IMR-90 (cell line): ENCODE measurements at regions not wholly inside any gene's neighbourhood (a gene's known extent, or its start where the extent isn't known, plus 50 kb on each side); places are given as distances from the start of the nearest gene placed in this dataset.

ENCODE experiments used
- ATAC-seq: fragments of 200-7000 bp; cut with Tn5 transposase; 2 replicates; pipeline ENCODE4 v1.9.1; 2020; ENCODE audit warnings: low read depth, mild to moderate bottlenecking, moderate library complexity
- BruUV-seq: library from RNA; stranded (reverse); fragments of 400-500 nt; replicated peaks from 2 replicates; lab custom pipeline; 2021; lab: Mats Ljungman, UMichigan
- CTCF ChIA-PET: fragments of 300-600 bp; formaldehyde crosslinking; extraction: SDS; loops from one replicate; lab custom pipeline; 2021; ENCODE audit warnings: antibody characterized with exemption; lab: Yijun Ruan, JAX
- POLR2A ChIA-PET: fragments of 300-600 bp; sonication (Branson Sonifier 250); formaldehyde crosslinking; loops from one replicate; lab custom pipeline; 2022; ENCODE audit warnings: antibody characterized with exemption; ENCODE audit not compliant: unreplicated experiment; lab: Charles Lee
- DNase-seq: peaks from one replicate; pipeline ENCODE4 v3.0.0; 2013
- H2AFZ ChIP-seq: replicated peaks from 2 replicates; pipeline ENCODE3; 2013; ENCODE audit warnings: low read length, mild to moderate bottlenecking; ENCODE audit not compliant: poor library complexity
- H2AK5ac ChIP-seq: 2 replicates; pipeline ENCODE4 v1.6.1; 2013; ENCODE audit warnings: low read depth, low read length, inconsistent platforms
- H2AK9ac ChIP-seq: replicated peaks from 2 replicates; pipeline ENCODE3; 2013; ENCODE audit warnings: mild to moderate bottlenecking, low read depth, low read length, moderate library complexity; ENCODE audit not compliant: poor library complexity
- H2BK120ac ChIP-seq: 2 replicates; pipeline ENCODE4 v1.6.1; 2013; ENCODE audit warnings: low read depth, low read length, inconsistent platforms
- H2BK15ac ChIP-seq: 3 replicates; pipeline ENCODE4 v1.6.1; 2013; ENCODE audit warnings: low read depth, low read length, inconsistent platforms
- H2BK20ac ChIP-seq: 2 replicates; pipeline ENCODE4 v1.6.1; 2013; ENCODE audit warnings: low read depth, mild to moderate bottlenecking, inconsistent platforms, low read length, moderate library complexity
- H2BK5ac ChIP-seq: 2 replicates; pipeline ENCODE4 v1.6.1; 2013; ENCODE audit warnings: mild to moderate bottlenecking, low read depth, low read length, inconsistent platforms; ENCODE audit not compliant: poor library complexity, severe bottlenecking
- H3K14ac ChIP-seq: replicated peaks from 2 replicates; pipeline ENCODE4 v1.6.1; 2013; ENCODE audit warnings: low read depth, low read length, inconsistent platforms
- H3K18ac ChIP-seq: 2 replicates; pipeline ENCODE4 v1.6.1; 2013; ENCODE audit warnings: low read depth, low read length, control low read depth
- H3K23ac ChIP-seq: 2 replicates; pipeline ENCODE4 v1.6.1; 2013; ENCODE audit warnings: low read depth, low read length, inconsistent platforms
- H3K27ac ChIP-seq: 2 replicates; pipeline ENCODE4 v1.5.1; 2013; ENCODE audit warnings: mild to moderate bottlenecking, control low read depth, low read length; ENCODE audit not compliant: insufficient read depth
- H3K27me3 ChIP-seq: 2 replicates; pipeline ENCODE4 v1.6.1; 2013; ENCODE audit warnings: low read length; ENCODE audit not compliant: control insufficient read depth, insufficient read depth
- H3K36me3 ChIP-seq: 2 replicates; pipeline ENCODE4 v1.6.1; 2013; ENCODE audit warnings: low read length, mixed read lengths; ENCODE audit not compliant: control insufficient read depth, insufficient read depth
- H3K4ac ChIP-seq: 2 replicates; pipeline ENCODE4 v1.6.1; 2013; ENCODE audit warnings: low read depth, low read length, inconsistent platforms
- H3K4me1 ChIP-seq: 2 replicates; pipeline ENCODE4 v1.6.1; 2013; ENCODE audit warnings: low read length, mixed read lengths; ENCODE audit not compliant: control insufficient read depth, insufficient read depth
- H3K4me2 ChIP-seq: 2 replicates; pipeline ENCODE4 v1.6.1; 2013; ENCODE audit warnings: low read depth, mild to moderate bottlenecking, control low read depth, low read length, moderate library complexity
- H3K4me3 ChIP-seq: 2 replicates; pipeline ENCODE4 v1.5.1; 2013; ENCODE audit warnings: low read depth, mild to moderate bottlenecking, control low read depth, low read length, moderate library complexity; ENCODE audit not compliant: insufficient read depth
- H3K56ac ChIP-seq: 2 replicates; pipeline ENCODE4 v1.6.1; 2013; ENCODE audit warnings: low read length, inconsistent platforms; ENCODE audit not compliant: insufficient read depth; ENCODE audit errors: extremely low read depth
- H3K79me1 ChIP-seq, 2 experiments: 2 replicates each; pipeline ENCODE4 v1.6.1; 2013; ENCODE audit warnings: low read length in 2 of 2, inconsistent platforms in 1 of 2, low read depth in 1 of 2
- H3K9ac ChIP-seq: 2 replicates; pipeline ENCODE4 v1.6.1; 2013; ENCODE audit warnings: low read depth, low read length, control low read depth
- H3K9me1 ChIP-seq: 2 replicates; pipeline ENCODE4 v1.6.1; 2013; ENCODE audit warnings: low read length, inconsistent platforms; ENCODE audit not compliant: insufficient read depth
- H3K9me3 ChIP-seq: 2 replicates; pipeline ENCODE4 v1.6.1; 2013; ENCODE audit warnings: low read length; ENCODE audit not compliant: control insufficient read depth, insufficient read depth
- H4K20me1 ChIP-seq: 2 replicates; pipeline ENCODE4 v1.6.1; 2013; ENCODE audit warnings: low read length, inconsistent platforms; ENCODE audit not compliant: insufficient read depth
- H4K5ac ChIP-seq: 2 replicates; pipeline ENCODE4 v1.6.1; 2013; ENCODE audit warnings: mild to moderate bottlenecking, low read depth, low read length, control low read depth
- H4K8ac ChIP-seq, 2 experiments: 2 replicates each; pipeline ENCODE4 v1.6.1; 2013; ENCODE audit warnings: low read depth in 2 of 2, low read length in 2 of 2, control low read depth in 1 of 2, inconsistent platforms in 1 of 2
- H4K91ac ChIP-seq: 2 replicates; pipeline ENCODE4 v1.6.1; 2013; ENCODE audit warnings: low read depth, low read length, inconsistent platforms; ENCODE audit not compliant: insufficient read depth
- CHD1 ChIP-seq: IDR thresholded peaks from 2 replicates; pipeline ENCODE4 v1.6.1; 2012; ENCODE audit warnings: low read depth, low read length, improper control_type of control experiment
- MXI1 ChIP-seq: IDR thresholded peaks from 2 replicates; pipeline ENCODE4 v1.6.1; 2012; ENCODE audit warnings: low read depth, mild to moderate bottlenecking, low read length, moderate library complexity, borderline replicate concordance
- NFE2L2 ChIP-seq: fragments of 150-350 bp; IDR thresholded peaks from 2 replicates; pipeline ENCODE4 v1.6.1; 2016; ENCODE audit warnings: low read depth, mild to moderate bottlenecking, low read length
- RCOR1 ChIP-seq: IDR thresholded peaks from 2 replicates; pipeline ENCODE4 v1.6.1; 2012; ENCODE audit warnings: mild to moderate bottlenecking, low read length, improper control_type of control experiment; ENCODE audit not compliant: insufficient replicate concordance
- RFX5 ChIP-seq: IDR thresholded peaks from 2 replicates; pipeline ENCODE4 v1.8.0; 2012; ENCODE audit warnings: low read depth, mild to moderate bottlenecking, low read length, moderate library complexity
- WGBS, 2 experiments: methylation state at CpG; one replicate each; pipeline versions ENCODE4 v1.1.5 to v1.1.7; 2013; ENCODE audit warnings: missing lambda C conversion rate in 2 of 2; ENCODE audit not compliant: insufficient read length in 1 of 2; ENCODE audit errors: extremely low coverage in 2 of 2; 5-methylcytosine and 5-hydroxymethylcytosine counted together
- dilution Hi-C: fragments of 300-500 bp; cut with HindIII; formaldehyde crosslinking; loops from one replicate; pipeline ENCODE4 v1.14.3; 2018; ENCODE audit warnings: low sequenced_read_pairs; ENCODE audit not compliant: unreplicated experiment
- in situ Hi-C: fragments of 300-500 bp; cut with MboI; formaldehyde crosslinking; loops from 3 replicates; pipeline ENCODE4 v1.14.3; 2019; ENCODE audit warnings: low sequenced_read_pairs, inconsistent platforms, mixed read lengths
- intact Hi-C: fragments of 100-400 bp; cut with micrococcal nuclease; formaldehyde crosslinking; loops from 2 replicates; pipeline ENCODE4 v1.10.0; 2022
- TF ChIP-seq, protein P1 (sequence below): fragments of 150-350 bp; IDR thresholded peaks from 2 replicates; pipeline ENCODE4 v1.6.1; 2017; ENCODE audit warnings: mild to moderate bottlenecking, antibody characterized with exemption, low read length, low read depth
- TF ChIP-seq, protein P2 (sequence below): fragments of 150-350 bp; IDR thresholded peaks from 2 replicates; pipeline ENCODE4 v1.6.1; 2016; ENCODE audit warnings: low read depth, mild to moderate bottlenecking, low read length, moderate library complexity, borderline replicate concordance
- TF ChIP-seq, protein P3 (sequence below): conservative IDR thresholded peaks from 2 replicates; pipeline ENCODE4 v1.5.1; 2012; ENCODE audit warnings: mild to moderate bottlenecking, low read depth, low read length, improper control_type of control experiment

DNA sequence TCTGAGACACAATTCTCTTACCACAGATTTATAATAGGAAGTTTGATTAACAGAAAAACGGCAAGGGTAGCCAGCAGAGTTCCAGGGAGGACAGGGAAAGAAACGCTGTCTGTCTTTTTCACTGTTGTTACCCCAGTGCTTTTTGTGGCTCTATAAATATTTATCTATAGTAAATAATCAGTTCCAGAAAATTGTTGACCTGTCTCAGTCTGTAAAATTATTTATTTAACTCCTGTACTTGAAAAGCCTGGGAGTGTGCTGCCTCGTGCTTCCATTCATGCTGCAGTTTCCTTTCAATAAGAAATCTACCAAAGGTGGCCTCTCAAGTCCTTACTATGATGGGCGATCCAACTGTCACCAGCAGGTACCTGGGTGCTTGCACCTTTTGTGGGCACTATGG lies 102.9 kb downstream of the ETAA1 start:
- H4K5ac ChIP-seq, result peak overlapping the region; percentile 83; the same call in 1 of the 2 replicates
- CTCF ChIA-PET, result no interaction called here
- peak overlapping the region; percentile 87; the same call in 1 of the 2 replicates for H2BK20ac ChIP-seq
- intact Hi-C loops (loop anchor here (5.0 kb wide), 1 partner anchor 152 kb away; no protein-coding TSS in a partner anchor), in situ Hi-C loops (loop anchor here (25.0 kb wide), 1 partner anchor 337 kb away; no protein-coding TSS in a partner anchor), dilution Hi-C loops (no loop called here)
- H3K9me3 ChIP-seq, result no peaks in the 10 kb centered on the region
- H3K14ac ChIP-seq, result peak overlapping the region; percentile 65
- POLR2A ChIA-PET, result no interaction called here
- peak overlapping the region; percentile 31 for H3K27ac ChIP-seq
- no peak for DNase-seq
- H2BK5ac ChIP-seq, result peak overlapping the region; percentile 93
- no peak overlapping the region for H3K4me3 ChIP-seq
- H3K36me3 ChIP-seq, result no peaks in the 10 kb centered on the region
- peak overlapping the region; percentile 87 for H2AK9ac ChIP-seq
- H3K9me1 ChIP-seq, result peaks cover 11% of the 10 kb centered on the region
- H3K27me3 ChIP-seq, result no peaks in the 10 kb centered on the region
- peak overlapping the region; percentile 75 for H3K4ac ChIP-seq
- peak overlapping the region; percentile 33; the same call in 1 of the 2 replicates for H3K56ac ChIP-seq
- H2AK5ac ChIP-seq, result peak overlapping the region; percentile 54
- TF ChIP-seq, protein P1, sequence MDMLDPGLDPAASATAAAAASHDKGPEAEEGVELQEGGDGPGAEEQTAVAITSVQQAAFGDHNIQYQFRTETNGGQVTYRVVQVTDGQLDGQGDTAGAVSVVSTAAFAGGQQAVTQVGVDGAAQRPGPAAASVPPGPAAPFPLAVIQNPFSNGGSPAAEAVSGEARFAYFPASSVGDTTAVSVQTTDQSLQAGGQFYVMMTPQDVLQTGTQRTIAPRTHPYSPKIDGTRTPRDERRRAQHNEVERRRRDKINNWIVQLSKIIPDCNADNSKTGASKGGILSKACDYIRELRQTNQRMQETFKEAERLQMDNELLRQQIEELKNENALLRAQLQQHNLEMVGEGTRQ, result no peak
- TF ChIP-seq, protein P2, sequence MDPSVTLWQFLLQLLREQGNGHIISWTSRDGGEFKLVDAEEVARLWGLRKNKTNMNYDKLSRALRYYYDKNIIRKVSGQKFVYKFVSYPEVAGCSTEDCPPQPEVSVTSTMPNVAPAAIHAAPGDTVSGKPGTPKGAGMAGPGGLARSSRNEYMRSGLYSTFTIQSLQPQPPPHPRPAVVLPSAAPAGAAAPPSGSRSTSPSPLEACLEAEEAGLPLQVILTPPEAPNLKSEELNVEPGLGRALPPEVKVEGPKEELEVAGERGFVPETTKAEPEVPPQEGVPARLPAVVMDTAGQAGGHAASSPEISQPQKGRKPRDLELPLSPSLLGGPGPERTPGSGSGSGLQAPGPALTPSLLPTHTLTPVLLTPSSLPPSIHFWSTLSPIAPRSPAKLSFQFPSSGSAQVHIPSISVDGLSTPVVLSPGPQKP, result no peak
- TF ChIP-seq RFX5 (no peak), CHD1 (no peak), NFE2L2 (no peak), MXI1 (no peak), RCOR1 (no peak)
- TF ChIP-seq, protein P3, sequence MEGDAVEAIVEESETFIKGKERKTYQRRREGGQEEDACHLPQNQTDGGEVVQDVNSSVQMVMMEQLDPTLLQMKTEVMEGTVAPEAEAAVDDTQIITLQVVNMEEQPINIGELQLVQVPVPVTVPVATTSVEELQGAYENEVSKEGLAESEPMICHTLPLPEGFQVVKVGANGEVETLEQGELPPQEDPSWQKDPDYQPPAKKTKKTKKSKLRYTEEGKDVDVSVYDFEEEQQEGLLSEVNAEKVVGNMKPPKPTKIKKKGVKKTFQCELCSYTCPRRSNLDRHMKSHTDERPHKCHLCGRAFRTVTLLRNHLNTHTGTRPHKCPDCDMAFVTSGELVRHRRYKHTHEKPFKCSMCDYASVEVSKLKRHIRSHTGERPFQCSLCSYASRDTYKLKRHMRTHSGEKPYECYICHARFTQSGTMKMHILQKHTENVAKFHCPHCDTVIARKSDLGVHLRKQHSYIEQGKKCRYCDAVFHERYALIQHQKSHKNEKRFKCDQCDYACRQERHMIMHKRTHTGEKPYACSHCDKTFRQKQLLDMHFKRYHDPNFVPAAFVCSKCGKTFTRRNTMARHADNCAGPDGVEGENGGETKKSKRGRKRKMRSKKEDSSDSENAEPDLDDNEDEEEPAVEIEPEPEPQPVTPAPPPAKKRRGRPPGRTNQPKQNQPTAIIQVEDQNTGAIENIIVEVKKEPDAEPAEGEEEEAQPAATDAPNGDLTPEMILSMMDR, result no peak
- peak overlapping the region; percentile 73 for H4K91ac ChIP-seq
- H3K9ac ChIP-seq, result no peak overlapping the region
- no CpG with 5 or more reads among the region's 4 CpGs for WGBS, 2 experiments
- peak overlapping the region; percentile 12 to 73; a peak in 1 of 4 replicates for H4K8ac ChIP-seq
- H3K79me1 ChIP-seq, result peaks cover 0 to 11% of the 10 kb centered on the region in 2 experiments; a peak in 1 of 4 replicates
- peak overlapping the region; percentile 89 for H3K23ac ChIP-seq
- BruUV-seq, result no TSS peak
- H2BK120ac ChIP-seq, result peak overlapping the region; percentile 90
- H3K4me1 ChIP-seq, result peaks cover 18% of the 10 kb centered on the region
- H3K4me2 ChIP-seq, result peak overlapping the region; percentile 59
- H2BK15ac ChIP-seq, result peak overlapping the region; percentile 41; the same call in 1 of the 3 replicates
- no peaks in the 10 kb centered on the region for H4K20me1 ChIP-seq
- ATAC-seq, result no peak
- no peak overlapping the region for H2AFZ ChIP-seq
- H3K18ac ChIP-seq, result peak overlapping the region; percentile 90
